Type B pancreatic cell (in vitro differentiated cells): ENCODE measurements at regions not wholly inside any gene's neighbourhood (a gene's known extent, or its start where the extent isn't known, plus 50 kb on each side); places are given as distances from the start of the nearest gene placed in this dataset.

Source experiments
- DNase-seq: peaks from one replicate; pipeline ENCODE4 v3.0.0; 2021; ENCODE audit warnings: mixed read lengths; ENCODE audit not compliant: unreplicated experiment; ENCODE audit errors: extremely low spot score
- H3K27ac Mint-ChIP-seq: 2 replicates; pipeline ENCODE4 v1.8.0; 2021; ENCODE audit warnings: mild to moderate bottlenecking, mixed read lengths
- H3K27me3 Mint-ChIP-seq: 2 replicates; pipeline ENCODE4 v1.8.0; 2021; ENCODE audit warnings: mixed read lengths
- H3K36me3 Mint-ChIP-seq: 2 replicates; pipeline ENCODE4 v1.8.0; 2021; ENCODE audit warnings: mixed read lengths
- H3K4me1 Mint-ChIP-seq: one replicate; pipeline ENCODE4 v1.8.0; 2021; ENCODE audit warnings: mixed read lengths; ENCODE audit not compliant: unreplicated experiment
- H3K4me3 Mint-ChIP-seq: 2 replicates; pipeline ENCODE4 v1.8.0; 2021; ENCODE audit warnings: mild to moderate bottlenecking, mixed read lengths
- H3K9me3 Mint-ChIP-seq: 2 replicates; pipeline ENCODE4 v1.8.0; 2021; ENCODE audit warnings: mixed read lengths
- TF ChIP-seq, protein P1 (sequence below): fragments of 200-600 bp; sonication (generic); conservative IDR thresholded peaks from 2 replicates; pipeline ENCODE4 v1.5.0; 2021; ENCODE audit warnings: antibody characterized with exemption, mild to moderate bottlenecking

DNA sequence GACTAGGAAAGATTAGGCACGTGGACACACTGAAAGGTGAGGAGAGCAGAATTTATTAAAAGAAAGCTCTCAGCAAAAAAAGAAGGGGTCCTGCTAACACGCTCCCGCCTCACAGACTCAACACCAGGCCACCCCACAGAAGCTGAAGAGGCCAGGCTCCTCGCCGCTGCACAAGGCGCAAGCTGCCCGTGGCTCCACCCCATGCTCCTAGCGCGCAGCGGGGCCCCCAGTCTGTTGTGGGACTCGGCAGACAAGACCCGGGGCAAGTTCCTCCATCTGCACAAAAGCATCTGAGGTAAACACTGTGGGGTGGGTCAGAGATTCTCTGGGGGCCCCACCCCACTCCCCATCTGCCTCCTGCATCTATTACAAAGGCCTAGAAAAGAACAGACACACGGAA, 1462.4 kb downstream of the EFNB2 start:
- Mint-ChIP-seq H3K27me3 (no peaks in the 10 kb centered on the region), H3K4me1 (no peaks in the 10 kb centered on the region), H3K36me3 (no peaks in the 10 kb centered on the region), H3K9me3 (no peaks in the 10 kb centered on the region), H3K27ac (no peak overlapping the region), H3K4me3 (no peak overlapping the region)
- TF ChIP-seq, protein P1, sequence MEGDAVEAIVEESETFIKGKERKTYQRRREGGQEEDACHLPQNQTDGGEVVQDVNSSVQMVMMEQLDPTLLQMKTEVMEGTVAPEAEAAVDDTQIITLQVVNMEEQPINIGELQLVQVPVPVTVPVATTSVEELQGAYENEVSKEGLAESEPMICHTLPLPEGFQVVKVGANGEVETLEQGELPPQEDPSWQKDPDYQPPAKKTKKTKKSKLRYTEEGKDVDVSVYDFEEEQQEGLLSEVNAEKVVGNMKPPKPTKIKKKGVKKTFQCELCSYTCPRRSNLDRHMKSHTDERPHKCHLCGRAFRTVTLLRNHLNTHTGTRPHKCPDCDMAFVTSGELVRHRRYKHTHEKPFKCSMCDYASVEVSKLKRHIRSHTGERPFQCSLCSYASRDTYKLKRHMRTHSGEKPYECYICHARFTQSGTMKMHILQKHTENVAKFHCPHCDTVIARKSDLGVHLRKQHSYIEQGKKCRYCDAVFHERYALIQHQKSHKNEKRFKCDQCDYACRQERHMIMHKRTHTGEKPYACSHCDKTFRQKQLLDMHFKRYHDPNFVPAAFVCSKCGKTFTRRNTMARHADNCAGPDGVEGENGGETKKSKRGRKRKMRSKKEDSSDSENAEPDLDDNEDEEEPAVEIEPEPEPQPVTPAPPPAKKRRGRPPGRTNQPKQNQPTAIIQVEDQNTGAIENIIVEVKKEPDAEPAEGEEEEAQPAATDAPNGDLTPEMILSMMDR, result no peak
- no peak for DNase-seq

DNA sequence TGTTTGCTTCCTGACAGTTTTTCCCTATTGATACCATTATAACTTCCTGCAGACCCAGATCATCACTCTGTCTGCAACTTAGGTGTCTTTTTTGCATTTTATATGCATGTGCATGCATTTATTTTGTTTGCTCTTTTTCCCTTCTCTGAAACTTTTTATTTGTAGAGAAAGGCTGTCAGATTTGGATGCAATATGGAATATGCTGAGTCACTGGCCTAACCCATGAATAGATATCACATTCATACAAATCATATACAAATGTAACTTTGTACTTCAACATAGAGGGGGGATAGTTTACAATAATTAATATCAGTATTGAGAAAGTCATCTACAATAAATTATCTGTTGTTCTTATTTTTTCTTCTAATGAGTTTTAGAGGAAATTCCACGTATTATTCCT, 1465.0 kb downstream of the EFNB2 start:
- Mint-ChIP-seq H3K4me3 (no peak overlapping the region), H3K4me1 (no peaks in the 10 kb centered on the region), H3K9me3 (no peaks in the 10 kb centered on the region), H3K27me3 (no peaks in the 10 kb centered on the region), H3K27ac (no peak overlapping the region), H3K36me3 (no peaks in the 10 kb centered on the region)
- TF ChIP-seq, protein P1, result no peak
- DNase-seq, result no peak

DNA sequence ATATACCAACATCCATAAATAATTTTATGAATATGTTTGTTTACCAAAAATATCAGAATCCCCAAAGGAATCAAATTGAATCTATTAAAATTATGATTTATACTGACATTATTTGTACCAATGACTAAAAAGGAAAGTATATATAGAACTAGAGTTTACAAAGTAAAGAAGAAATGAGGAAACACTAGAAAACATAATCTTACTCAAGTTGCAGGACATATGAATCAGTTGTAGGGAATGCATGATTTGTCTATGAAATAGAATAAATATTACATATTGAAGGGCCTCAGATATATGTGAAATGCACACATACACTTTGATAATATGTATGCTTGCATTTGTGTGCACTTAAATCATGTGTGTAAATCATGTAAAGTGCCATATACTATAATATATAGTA, 1466.4 kb downstream of the EFNB2 start:
- DNase-seq, result no peak
- Mint-ChIP-seq H3K4me1 (no peaks in the 10 kb centered on the region), H3K4me3 (no peak overlapping the region)

DNA sequence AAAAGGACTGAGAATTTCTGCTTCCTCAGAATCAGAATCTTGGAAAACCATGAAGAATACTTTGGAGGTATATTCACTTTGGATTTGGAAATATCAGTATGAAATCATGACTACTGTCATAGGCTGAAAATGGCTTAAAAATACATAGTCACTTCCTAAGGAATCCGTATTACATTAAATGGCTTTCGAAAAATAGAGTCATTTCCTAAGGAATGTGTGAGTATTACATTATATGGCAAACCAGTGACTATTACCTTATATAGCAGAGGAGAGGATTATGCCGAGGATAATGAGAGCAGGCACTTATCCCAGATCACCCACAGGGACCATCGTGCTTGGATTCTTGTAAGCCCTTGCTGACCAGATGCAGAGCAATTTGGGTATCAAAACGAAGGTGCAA, 1471.8 kb downstream of the EFNB2 start:
- H3K36me3 Mint-ChIP-seq, result no peaks in the 10 kb centered on the region
- H3K27ac Mint-ChIP-seq, result no peak overlapping the region
- TF ChIP-seq, protein P1, result no peak
- H3K4me3 Mint-ChIP-seq, result no peak overlapping the region
- H3K4me1 Mint-ChIP-seq, result no peaks in the 10 kb centered on the region
- no peaks in the 10 kb centered on the region for H3K27me3 Mint-ChIP-seq
- H3K9me3 Mint-ChIP-seq, result peaks cover 5% of the 10 kb centered on the region
- no peak for DNase-seq

More for the DNA sequence above, 1466.4 kb downstream of the EFNB2 start:
- TF ChIP-seq, protein P1, result no peak
- H3K36me3 Mint-ChIP-seq, result no peaks in the 10 kb centered on the region
- H3K27me3 Mint-ChIP-seq, result no peaks in the 10 kb centered on the region
- H3K27ac Mint-ChIP-seq, result no peak overlapping the region
- H3K9me3 Mint-ChIP-seq, result no peaks in the 10 kb centered on the region

DNA sequence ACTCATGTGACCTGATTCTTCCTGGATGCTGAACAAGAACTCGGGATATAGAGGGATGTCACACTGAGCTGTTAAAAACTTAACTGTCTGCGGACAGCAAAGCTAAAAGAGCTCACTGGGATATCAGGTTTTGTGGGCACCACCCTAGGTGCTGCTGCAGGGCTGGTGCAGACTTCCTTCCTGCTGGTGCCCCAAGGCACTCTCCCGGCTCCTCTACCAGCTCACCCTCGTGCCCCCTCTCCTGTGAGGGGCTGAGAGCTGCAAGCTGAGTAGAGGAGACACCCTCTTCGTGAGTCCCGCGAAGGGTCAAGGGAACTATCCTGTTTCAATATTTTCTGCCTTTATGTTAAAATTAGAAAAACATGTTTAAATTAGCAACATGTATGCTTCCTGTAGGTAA, 1475.7 kb downstream of the EFNB2 start:
- no peaks in the 10 kb centered on the region for H3K36me3 Mint-ChIP-seq
- H3K4me3 Mint-ChIP-seq, result no peak overlapping the region
- H3K27ac Mint-ChIP-seq, result no peak overlapping the region
- no peak for DNase-seq
- TF ChIP-seq, protein P1, result no peak
- no peaks in the 10 kb centered on the region for H3K27me3 Mint-ChIP-seq
- peaks cover 5% of the 10 kb centered on the region for H3K9me3 Mint-ChIP-seq
- H3K4me1 Mint-ChIP-seq, result no peaks in the 10 kb centered on the region

DNA sequence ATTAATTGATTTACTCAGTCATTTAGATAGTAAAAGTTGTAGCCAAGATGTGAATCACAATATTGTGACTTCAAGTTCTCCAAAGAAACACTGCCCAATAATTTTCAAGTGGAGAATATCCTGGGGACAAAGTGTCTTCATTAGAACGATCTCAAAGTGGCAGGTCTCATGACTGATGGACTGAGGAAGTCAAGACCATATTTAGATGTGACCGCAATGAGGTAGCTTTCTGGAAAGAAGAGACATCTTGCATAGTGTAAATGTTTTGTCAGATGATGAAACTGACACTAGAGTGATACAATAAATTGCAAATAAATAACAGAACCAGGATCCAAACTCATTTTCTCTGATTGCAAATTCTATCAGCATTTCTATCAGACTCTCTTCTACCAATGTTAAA, 1476.9 kb downstream of the EFNB2 start:
- Mint-ChIP-seq H3K27me3 (no peaks in the 10 kb centered on the region), H3K4me1 (no peaks in the 10 kb centered on the region), H3K27ac (no peak overlapping the region), H3K36me3 (no peaks in the 10 kb centered on the region), H3K4me3 (no peak overlapping the region), H3K9me3 (peaks cover 5% of the 10 kb centered on the region)
- DNase-seq, result no peak
- TF ChIP-seq, protein P1, result no peak
